Hepatocyte (in vitro differentiated cells): ENCODE measurements at regions not wholly inside any gene's neighbourhood (a gene's known extent, or its start where the extent isn't known, plus 50 kb on each side); places are given as distances from the start of the nearest gene placed in this dataset.

ENCODE experiments used
- DNase-seq: peaks from one replicate; pipeline ENCODE4 v3.0.0-alpha.2; 2016; ENCODE audit warnings: low spot score
- H2AFZ ChIP-seq: fragments of 200-600 bp; sonication (generic); 2 replicates; pipeline ENCODE4 v1.6.0; 2016; ENCODE audit warnings: antibody characterized with exemption, mild to moderate bottlenecking
- H3K27ac ChIP-seq: fragments of 200-600 bp; sonication (generic); 2 replicates; pipeline ENCODE4 v1.5.1; 2016; ENCODE audit warnings: mild to moderate bottlenecking
- H3K27me3 ChIP-seq: fragments of 200-600 bp; sonication (generic); 2 replicates; pipeline ENCODE4 v1.6.1; 2016
- H3K36me3 ChIP-seq: fragments of 200-600 bp; sonication (generic); replicated peaks from 2 replicates; pipeline ENCODE4 v1.5.1; 2016; ENCODE audit warnings: low read depth; ENCODE audit not compliant: insufficient read depth
- H3K4me1 ChIP-seq: fragments of 200-600 bp; sonication (generic); 2 replicates; pipeline ENCODE4 v1.5.1; 2016; ENCODE audit warnings: mild to moderate bottlenecking, moderate library complexity; ENCODE audit not compliant: insufficient read depth
- H3K4me2 ChIP-seq: fragments of 200-600 bp; sonication (generic); 2 replicates; pipeline ENCODE4 v1.6.0; 2016
- H3K4me3 ChIP-seq: fragments of 200-600 bp; sonication (generic); 2 replicates; pipeline ENCODE4 v1.5.1; 2016; ENCODE audit warnings: mild to moderate bottlenecking
- H3K79me2 ChIP-seq: fragments of 200-600 bp; sonication (generic); 2 replicates; pipeline ENCODE4 v1.6.0; 2017; ENCODE audit warnings: mild to moderate bottlenecking
- H3K9me2 ChIP-seq: fragments of 200-600 bp; sonication (generic); replicated peaks from 2 replicates; pipeline ENCODE4 v1.6.0; 2017; ENCODE audit warnings: mild to moderate bottlenecking; ENCODE audit not compliant: insufficient read depth
- H3K9me3 ChIP-seq: fragments of 200-600 bp; sonication (generic); 2 replicates; pipeline ENCODE4 v1.5.1; 2016; ENCODE audit warnings: low read depth, mild to moderate bottlenecking
- H4K20me1 ChIP-seq: fragments of 200-600 bp; sonication (generic); 2 replicates; pipeline ENCODE4 v1.6.0; 2016; ENCODE audit warnings: mild to moderate bottlenecking; ENCODE audit not compliant: insufficient read depth, poor library complexity, severe bottlenecking
- CTCF ChIP-seq: fragments of 200-600 bp; sonication (generic); IDR thresholded peaks from 2 replicates; pipeline ENCODE4 v1.5.1; 2016; ENCODE audit warnings: antibody characterized with exemption, mild to moderate bottlenecking; ENCODE audit not compliant: poor library complexity
- EZH2 ChIP-seq: fragments of 200-600 bp; sonication (generic); IDR thresholded peaks from 2 replicates; pipeline ENCODE4 v1.6.1; 2016; ENCODE audit warnings: antibody characterized with exemption, mild to moderate bottlenecking, borderline replicate concordance
- EZH2phosphoT487 ChIP-seq: fragments of 200-600 bp; sonication (generic); IDR thresholded peaks from one replicate; pipeline ENCODE4 v1.6.1; 2018; ENCODE audit warnings: antibody characterized with exemption, mild to moderate bottlenecking, low read depth, moderate library complexity; ENCODE audit not compliant: unreplicated experiment, severe bottlenecking
- WGBS: methylation state at CpG from one replicate; pipeline ENCODE4 v1.1.6; 2016; ENCODE audit warnings: low lambda C conversion rate; ENCODE audit errors: missing lambda C conversion rate; 5-methylcytosine and 5-hydroxymethylcytosine counted together

DNA sequence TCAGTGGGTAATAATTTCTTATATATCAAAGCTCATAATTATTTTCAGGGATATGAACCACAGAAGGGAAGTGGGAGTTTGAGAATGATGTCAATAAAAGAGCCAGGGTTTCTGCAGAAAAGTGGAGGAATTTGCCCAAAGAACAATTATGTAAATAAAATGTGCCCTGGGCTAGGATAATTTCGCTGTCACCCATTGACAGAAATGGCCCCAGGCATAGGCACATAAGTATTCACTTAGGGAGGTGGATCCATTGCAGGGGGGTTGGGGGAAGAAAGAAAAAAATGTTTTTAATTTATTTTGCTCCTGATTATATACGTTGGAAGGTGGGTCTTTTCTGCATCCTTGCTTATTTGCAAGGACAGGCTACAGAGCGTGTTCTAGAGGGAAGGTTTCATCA is 135.1 kb upstream of the IRX2 start:
- H3K4me2 ChIP-seq, result no peak overlapping the region
- no peak overlapping the region for H2AFZ ChIP-seq
- H3K9me3 ChIP-seq, result no peaks in the 10 kb centered on the region
- no peaks in the 10 kb centered on the region for H3K79me2 ChIP-seq
- no peak for TF ChIP-seq CTCF
- no peak for TF ChIP-seq EZH2phosphoT487
- TF ChIP-seq EZH2, result no peak
- H3K36me3 ChIP-seq, result no peaks in the 10 kb centered on the region
- no peaks in the 10 kb centered on the region for H3K27me3 ChIP-seq
- no peaks in the 10 kb centered on the region for H3K4me1 ChIP-seq
- no peak overlapping the region for H3K4me3 ChIP-seq
- 75% methylated on average over 3 of the region's 3 CpGs for WGBS
- no peaks in the 10 kb centered on the region for H3K9me2 ChIP-seq
- H3K27ac ChIP-seq, result no peak overlapping the region
- DNase-seq, result no peak
- no peaks in the 10 kb centered on the region for H4K20me1 ChIP-seq

DNA sequence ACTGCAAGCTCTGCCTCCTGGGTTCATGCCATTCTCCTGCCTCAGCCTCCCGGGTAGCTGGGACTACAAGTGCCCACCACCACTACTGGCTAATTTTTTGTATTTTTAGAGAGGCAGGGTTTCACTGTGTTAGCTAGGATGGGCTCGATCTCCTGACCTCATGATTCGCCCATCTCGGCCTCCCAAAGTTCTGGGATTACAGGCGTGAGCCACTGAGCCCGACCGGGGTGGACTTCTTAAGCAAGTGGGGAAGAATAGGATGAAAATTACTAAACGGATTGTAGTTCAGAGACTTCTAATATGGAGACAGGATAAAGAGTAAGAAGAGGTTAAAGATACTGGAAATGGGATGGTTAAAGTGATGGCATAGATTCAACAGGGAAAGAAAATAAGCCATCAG is 132.3 kb upstream of the IRX2 start:
- no peaks in the 10 kb centered on the region for H3K36me3 ChIP-seq
- no peaks in the 10 kb centered on the region for H4K20me1 ChIP-seq
- no peaks in the 10 kb centered on the region for H3K4me1 ChIP-seq
- no peak overlapping the region for H3K27ac ChIP-seq
- no peak overlapping the region for H3K4me3 ChIP-seq
- H3K27me3 ChIP-seq, result no peaks in the 10 kb centered on the region
- H3K9me2 ChIP-seq, result no peaks in the 10 kb centered on the region
- no peaks in the 10 kb centered on the region for H3K79me2 ChIP-seq
- TF ChIP-seq CTCF (no peak), EZH2 (no peak), EZH2phosphoT487 (no peak)
- no peak for DNase-seq
- no peak overlapping the region for H2AFZ ChIP-seq
- WGBS, result 97% methylated on average over 8 of the region's 8 CpGs
- H3K9me3 ChIP-seq, result peaks cover 3% of the 10 kb centered on the region
- H3K4me2 ChIP-seq, result no peak overlapping the region

DNA sequence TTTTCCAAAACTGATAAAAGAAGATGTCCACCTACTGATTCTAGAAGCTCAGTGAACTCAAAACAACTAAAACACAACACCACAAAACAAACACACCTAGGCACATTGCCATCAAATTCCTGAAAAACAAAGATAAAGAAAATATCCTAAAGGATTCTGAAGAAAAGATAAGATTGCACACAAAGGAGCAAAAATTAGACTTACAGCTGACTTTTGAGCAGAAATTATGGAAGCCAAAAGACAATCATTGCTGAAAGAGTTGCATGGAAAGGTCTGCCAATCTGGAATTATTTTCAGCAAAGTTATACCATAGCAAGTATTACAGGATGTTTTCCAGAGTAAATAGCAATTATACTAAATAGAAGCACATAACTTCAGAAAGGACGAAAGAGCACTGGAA is 128.2 kb upstream of the IRX2 start:
- TF ChIP-seq CTCF (no peak), EZH2phosphoT487 (no peak), EZH2 (no peak)
- no peaks in the 10 kb centered on the region for H3K79me2 ChIP-seq
- no peak overlapping the region for H3K4me3 ChIP-seq
- H2AFZ ChIP-seq, result no peak overlapping the region
- H3K9me2 ChIP-seq, result no peaks in the 10 kb centered on the region
- DNase-seq, result no peak
- no peak overlapping the region for H3K4me2 ChIP-seq
- H3K9me3 ChIP-seq, result peaks cover 3% of the 10 kb centered on the region
- no peaks in the 10 kb centered on the region for H3K27me3 ChIP-seq
- H3K4me1 ChIP-seq, result no peaks in the 10 kb centered on the region
- no peak overlapping the region for H3K27ac ChIP-seq
- H3K36me3 ChIP-seq, result no peaks in the 10 kb centered on the region
- 88% methylated on average over 1 of the region's 1 CpG for WGBS
- no peaks in the 10 kb centered on the region for H4K20me1 ChIP-seq

GRCh38 chr5:2877522-2877921 is 126.0 kb upstream of the IRX2 start:
- H3K9me3 ChIP-seq, result peaks cover 3% of the 10 kb centered on the region
- no peak overlapping the region for H2AFZ ChIP-seq
- H4K20me1 ChIP-seq, result no peaks in the 10 kb centered on the region
- no peaks in the 10 kb centered on the region for H3K9me2 ChIP-seq
- WGBS, result 91% methylated on average over 5 of the region's 5 CpGs
- H3K27me3 ChIP-seq, result no peaks in the 10 kb centered on the region
- H3K4me1 ChIP-seq, result no peaks in the 10 kb centered on the region
- H3K36me3 ChIP-seq, result no peaks in the 10 kb centered on the region
- no peaks in the 10 kb centered on the region for H3K79me2 ChIP-seq
- no peak overlapping the region for H3K4me3 ChIP-seq
- H3K27ac ChIP-seq, result no peak overlapping the region
- no peak overlapping the region for H3K4me2 ChIP-seq
- DNase-seq, result no peak
- TF ChIP-seq EZH2 (no peak), CTCF (no peak), EZH2phosphoT487 (no peak)
